HG03571 (cell line): ENCODE measurements at regions not wholly inside any gene's neighbourhood (a gene's known extent, or its start where the extent isn't known, plus 50 kb on each side); places are given as distances from the start of the nearest gene placed in this dataset.

Experiments used
- ATAC-seq: cut with Tn5 transposase; IDR thresholded peaks from one replicate; pipeline ENCODE4 v1.9.1; 2021; ENCODE audit not compliant: unreplicated experiment

DNA sequence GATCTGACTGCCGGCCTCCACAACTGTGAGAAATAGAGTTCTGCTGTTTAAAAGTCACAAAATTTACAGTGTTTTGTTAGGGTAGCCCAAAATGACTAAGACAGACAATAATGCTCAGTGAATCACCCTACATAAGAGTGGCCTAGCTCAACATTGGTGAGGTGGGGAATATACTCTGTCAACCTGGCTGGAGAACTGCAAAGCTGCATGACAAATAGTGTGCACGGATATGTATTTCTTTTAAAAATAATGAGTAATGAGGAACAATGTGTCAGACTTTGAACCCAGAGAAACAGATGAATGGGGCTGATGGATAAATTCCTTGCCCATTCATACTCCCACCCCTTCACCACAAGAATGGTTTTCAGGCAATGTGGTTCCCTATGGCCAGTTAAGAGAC, 372.4 kb downstream of the SUCLA2 start:
- no peak for ATAC-seq

DNA sequence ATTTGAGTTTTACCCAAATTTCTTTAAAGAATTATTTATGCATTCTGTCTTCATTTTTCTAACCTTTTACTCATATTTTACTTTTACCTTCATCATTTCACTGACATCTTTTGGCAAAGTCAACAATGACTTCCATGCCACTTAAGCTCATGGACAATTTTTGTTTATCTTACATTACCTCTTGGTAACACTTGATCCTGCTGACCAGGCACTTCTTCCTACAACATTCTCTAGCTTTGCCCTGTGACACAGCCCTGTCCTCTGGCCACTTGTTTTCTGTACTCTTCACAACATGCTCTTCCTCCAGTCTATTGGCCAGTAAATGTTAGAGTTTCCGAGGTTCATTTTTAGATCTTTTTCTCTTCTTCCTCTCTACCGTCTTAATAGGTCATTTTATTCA, 377.2 kb downstream of the SUCLA2 start:
- no peak for ATAC-seq

DNA sequence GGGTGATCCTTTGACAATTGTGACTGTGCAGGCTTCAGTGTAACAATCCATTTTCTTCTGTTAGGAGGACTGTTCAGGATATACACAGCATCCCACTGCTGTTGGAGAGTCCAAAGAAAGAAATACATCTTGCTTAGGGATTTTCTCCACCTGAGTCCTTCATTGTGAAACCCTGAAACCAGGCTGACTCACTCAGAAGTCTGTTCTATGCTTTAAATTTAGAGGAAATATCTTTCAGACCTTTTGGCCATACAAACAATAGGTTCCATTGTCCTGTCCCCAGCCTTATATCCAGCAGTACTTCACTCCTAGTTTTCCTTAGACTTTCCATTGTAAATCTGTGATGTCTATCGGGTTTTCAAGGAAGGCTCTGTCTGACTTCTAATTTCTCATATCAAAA, 379.1 kb downstream of the SUCLA2 start:
- ATAC-seq: no peak

DNA sequence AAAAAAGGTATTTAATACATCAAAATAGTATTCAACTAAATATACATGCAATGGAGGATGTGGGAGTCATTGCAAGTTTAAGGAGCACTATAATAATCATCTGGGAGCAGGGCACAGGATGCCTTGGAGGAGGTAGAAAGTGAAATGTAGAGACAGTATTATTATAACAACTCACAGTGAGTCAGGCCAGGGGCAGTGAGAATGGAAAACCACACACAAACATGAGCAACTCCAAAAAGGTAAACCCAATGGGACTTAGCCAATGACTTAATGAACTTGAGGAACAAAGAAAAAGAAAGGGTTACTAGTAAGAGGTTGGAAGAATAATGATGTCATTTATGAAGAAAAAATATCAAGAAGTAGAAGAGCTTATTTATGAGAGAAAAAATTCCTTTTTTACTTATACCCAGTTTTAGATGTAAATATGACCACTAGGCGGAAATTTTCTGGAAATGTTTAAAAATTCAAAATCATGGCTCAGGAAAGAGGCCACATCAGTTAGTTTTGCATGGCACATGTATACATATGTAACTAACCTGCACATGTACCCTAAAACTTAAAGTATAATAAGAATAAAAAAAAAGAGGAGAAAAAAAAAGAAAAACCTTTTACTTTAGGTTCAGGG, 389.3 kb downstream of the SUCLA2 start:
- ATAC-seq: no peak

DNA sequence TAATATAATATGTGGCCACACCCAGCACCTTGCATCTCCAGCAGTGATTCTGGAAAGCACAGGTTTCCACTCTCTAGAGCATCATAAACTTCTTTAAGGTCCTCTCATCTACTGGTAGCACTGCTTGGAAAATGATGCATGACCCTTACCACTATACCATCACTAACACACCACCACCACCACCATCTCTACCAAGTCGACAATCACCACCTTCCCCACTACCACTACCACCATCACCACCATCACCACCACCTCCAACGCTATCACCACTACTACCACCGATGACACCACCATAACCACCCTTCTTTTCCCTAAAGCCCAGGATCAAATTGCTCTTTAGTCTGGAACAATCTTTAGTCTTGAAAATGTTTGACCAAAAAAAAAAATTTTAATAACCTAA, 390.4 kb downstream of the SUCLA2 start:
- no peak for ATAC-seq

DNA sequence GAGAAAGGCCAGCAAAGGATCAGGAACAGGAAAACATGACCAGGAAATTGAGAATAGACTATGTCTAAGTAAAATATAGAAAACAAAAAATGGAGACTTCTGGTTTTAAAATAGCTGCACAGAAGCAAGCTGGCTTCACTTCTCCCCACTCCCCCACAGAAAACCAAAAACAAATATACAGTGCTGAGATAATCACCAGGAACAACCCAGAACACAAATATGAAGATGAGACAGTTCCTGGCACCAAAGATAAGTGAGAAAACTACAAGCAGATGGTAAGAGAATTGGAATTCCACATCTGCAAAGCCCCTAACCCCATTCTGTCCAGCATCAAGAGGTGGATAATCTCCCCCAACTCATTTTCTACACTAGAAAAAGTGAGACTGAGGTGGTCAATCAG, 397.7 kb downstream of the SUCLA2 start:
- ATAC-seq: no peak

DNA sequence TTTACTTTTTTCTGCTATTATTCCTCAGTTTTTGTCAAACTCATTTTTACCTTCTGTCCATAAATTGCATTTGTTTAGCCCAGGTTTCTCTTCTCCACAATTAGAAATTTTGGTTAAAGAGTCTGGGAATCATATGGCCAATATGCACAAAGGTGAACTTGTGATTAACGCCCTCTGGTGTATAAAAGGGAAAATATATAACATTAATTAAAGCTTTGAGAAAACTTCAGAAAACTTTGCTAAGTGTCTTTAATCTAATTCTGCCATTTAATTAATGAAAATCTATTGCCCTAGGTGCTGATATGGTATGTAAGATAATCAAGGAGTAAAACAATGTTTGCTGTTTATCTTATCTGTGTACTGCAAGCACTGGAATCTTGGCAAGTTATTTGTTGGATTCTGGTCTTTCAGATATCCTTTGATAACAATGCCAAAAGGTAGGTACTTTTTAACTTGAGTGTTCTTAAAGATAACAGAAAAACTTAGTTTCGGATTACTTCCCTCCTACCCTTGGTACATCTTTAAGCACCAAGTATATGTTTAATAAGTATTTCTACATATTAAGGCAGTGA, 402.6 kb downstream of the SUCLA2 start:
- ATAC-seq: no peak

DNA sequence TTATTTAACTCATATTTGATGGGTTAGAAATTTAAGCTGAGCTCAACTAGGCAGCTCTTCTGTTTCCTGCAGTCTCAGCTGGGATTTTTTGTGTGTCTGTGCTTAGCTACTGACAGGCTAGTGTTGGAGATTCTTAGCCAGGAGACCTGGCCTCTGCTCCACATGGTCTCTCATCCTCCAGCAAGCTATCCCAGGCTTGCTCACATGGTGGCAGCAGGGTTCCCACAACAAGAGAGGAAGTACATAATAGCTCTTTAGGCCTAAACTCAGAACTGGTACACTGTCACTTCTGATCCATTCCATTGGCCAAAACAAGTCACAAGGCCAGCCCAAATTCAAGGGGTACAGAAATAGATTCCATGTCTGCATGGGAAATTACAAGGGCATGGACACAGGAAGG, 406.2 kb downstream of the SUCLA2 start:
- ATAC-seq: no peak

DNA sequence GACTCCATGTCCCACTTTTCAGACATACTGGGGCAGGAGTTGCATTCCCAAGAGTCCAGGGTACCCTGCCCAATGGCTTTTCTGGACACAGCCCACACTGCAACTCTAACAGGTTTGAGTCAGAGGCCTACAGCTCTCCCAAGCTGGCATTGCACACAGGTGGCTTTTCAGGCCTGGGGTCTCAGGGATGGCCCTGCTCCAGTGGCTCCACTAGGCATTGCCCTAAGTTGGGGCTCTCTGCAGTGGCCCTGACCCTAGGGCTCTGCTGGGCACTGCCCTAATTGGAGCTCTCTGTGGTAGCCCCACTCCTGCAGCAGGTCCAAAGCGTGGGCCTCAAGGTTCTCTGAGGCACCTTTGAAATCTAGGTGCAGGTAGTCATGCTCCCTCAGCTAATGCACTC, 408.8 kb downstream of the SUCLA2 start:
- ATAC-seq: no peak

DNA sequence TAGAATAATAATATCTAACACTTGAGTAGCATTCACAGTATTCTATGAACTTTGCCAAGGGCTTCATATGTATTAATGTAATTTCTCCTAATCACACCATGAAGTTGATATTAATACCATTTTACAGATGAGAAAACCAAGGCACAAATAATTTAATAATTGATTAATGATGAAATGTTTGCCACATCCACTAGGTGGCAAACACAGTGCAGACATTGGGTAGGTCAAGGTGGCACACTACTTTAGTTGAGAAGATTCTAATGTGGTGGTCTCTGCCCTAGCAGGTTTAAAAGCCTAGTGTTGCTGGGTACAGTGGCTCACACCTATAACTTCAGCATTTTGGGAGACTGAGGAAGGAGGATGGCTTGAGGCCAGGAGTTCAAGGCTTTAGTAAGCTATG, 412.4 kb downstream of the SUCLA2 start:
- no peak for ATAC-seq

DNA sequence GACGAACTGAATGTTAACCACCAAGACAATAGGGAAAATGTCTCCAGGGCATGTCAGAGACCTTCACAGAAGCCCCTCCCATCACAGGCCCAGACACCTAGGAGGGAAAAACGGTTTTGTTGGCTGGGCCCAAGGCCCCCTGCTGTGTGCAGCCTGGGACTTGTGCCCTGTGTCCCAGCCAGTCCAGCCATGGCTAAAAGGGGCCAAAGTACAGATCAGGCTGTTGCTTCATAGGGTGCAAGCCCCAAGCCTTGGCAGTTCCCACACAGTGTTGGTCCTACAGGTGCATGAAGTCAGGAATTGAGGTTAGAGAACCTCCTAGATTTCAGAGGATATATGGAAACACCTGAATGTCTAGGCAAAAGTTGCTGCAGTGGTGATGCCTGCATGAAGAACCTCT, 428.7 kb downstream of the SUCLA2 start:
- ATAC-seq: no peak

DNA sequence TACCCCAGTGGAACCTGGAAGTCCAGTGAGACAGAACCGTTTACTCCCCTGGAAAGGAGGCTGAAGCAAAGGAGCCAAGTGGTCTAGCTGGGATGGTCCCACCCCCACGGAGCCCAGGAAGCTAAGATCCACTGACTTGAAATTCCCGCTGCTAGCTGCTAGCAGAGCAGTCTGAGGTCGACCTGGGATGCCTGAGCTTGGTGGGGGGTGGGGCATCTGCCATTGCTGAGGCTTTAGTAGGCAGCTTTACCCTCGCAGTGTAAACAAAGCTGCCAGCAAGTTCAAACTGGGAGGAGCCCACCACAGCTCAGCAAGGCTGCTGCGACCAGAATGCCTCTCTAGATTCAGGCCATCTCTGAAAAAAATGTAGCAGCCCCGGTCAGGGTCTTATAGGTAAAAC, 437.0 kb downstream of the SUCLA2 start:
- no peak for ATAC-seq

DNA sequence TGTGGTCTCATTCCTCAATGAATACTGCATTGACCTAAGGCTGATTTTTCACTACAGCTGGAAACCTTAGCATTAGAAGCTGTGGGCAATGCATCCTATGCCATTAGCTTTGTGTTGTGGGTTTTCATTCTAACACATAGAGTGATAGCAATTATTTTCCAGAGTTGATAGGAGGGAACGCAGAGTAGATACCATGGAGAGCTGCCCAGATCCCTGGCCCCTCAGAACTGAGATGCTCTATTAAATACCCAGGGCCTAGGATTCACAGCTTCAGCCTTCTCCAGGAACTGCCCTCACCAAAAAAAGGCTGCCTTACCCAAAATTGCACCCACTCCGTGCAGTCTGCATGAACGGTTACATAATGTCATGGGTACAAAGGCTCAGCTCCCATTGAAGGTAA, 444.4 kb downstream of the SUCLA2 start:
- no peak for ATAC-seq

DNA sequence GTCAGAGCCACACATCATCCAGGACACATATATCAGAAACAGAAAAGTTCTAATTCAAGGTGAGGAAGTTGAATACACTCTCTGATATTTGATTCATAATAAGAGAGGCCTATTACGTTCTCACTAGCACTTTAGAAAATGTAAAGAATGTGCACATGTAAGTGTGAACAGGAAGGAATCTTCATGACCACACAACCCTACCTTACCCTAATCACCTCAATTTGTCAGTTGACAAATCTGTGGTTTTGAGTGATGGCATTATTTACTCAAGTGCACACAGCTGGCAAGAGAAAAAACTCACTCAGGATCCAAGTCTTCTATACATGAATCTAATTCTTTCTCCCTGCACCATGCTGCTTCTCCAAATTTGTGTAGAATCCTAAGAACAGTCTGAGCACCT, 445.8 kb downstream of the SUCLA2 start:
- no peak for ATAC-seq

DNA sequence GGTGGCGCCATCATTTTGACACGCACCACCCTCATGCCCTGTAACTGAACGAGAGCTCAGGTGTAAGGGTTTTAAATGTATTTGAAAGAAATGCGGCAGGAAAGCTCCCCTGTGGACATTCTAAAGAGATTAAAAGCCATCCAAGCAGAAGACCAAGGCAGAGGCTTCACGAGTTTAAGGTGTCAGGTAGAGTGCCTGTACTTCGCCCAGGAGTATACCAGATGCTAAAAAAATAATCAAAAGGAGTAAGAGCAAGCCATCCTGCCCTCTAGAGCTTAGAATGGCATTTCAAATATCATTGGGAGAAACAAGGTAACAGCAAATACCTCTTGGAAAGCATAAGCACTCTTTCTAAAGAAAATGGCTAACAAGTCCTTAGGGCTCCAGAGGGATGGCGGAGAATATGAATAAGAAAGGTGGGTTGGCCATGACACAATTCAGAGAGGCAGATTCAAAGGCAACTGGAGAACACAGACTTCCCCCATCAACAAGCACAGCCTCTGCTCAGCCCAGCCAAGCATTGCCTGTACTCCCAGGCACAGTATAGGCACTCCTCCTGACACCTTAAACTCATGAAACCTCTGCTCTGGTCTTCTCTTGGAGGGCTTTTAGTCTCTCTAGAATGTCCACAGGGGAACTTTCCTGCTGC, 447.6 kb downstream of the SUCLA2 start:
- no peak for ATAC-seq

DNA sequence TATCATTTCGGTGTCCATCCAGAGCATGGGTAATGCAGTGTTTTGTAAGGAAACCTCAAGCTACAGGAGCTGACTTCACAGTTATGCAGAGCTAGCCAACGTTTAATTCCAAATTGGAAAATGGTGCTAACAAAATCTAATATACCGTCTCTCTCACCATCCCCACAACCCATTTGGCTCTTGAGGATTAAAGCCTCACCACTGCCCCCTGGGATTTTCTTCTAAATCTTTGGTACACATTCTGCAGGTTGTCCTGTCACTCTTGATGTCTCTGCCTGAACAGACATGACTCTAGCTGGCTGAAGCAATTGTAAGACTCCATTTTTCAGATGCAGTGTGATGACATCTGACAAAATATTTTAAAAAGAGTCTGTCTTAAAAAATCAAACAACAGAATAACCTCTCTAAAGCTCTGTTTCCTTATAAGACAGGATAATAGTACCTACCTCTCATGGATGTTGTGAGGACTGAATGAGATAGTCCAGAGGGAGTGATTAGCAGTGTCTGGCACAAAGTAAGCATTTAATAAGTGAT, 451.8 kb downstream of the SUCLA2 start:
- no peak for ATAC-seq

DNA sequence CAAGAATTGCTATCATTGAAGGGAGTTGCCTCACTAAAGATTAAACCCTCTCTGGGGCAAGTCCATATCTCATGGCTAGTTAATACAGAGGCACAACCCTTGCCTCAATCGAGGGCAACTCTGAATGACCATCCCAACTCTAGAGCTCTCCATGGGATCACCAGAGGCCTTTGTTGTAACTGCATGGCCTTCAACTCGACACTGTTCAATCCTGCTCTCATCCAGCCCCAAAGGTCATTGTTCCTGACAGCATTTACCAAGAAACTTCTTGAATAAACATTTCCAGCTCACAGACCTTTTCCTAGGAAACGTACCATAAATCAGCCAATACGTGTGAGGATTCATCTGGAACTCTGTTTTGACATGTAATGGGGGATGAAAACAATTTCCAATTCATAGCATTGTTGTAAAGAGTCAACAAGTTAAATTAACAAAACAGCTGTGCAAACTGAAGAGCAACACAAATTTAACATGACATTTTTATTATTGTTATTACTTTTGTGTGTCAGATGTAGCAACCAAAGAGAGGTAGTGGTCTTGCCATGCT, 452.7 kb downstream of the SUCLA2 start:
- no peak for ATAC-seq

DNA sequence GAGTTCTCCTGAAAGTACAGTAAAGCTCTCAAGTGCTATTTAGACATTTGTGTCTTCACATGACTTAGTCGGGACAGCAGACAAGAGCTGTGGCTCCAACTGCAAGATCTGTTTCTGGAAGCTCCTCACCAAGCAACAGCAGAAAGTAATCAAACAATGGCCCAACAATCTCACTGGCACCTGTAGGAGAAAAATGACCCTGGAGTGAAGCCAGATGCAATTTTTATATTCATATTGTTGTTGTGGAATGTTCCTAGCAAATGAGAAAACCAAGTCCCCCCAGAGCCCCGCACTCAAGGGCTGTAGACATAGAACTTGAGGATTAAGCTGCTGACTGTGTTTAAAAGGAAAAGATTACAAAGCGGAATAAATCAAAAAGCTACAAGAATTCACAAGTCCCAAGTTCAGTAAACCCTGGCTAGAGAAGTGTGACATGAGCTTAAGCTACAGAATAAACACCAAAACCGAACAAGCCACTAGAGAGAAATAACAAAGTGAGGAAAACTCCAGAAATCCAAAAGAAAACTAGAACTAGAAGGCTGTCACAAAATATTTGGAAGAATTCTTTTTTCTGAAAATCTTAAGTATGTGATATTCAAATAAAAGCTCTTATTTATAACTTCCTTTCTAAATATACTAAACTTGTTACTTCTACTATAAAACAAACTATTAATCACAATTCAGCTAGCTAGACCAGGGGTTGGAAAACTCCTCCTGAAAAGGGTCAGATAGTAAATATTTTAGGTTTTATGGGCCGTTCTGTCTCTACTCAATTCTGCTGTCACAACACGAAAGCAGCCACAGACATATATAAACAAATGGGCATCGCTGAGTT, 454.5 kb downstream of the SUCLA2 start:
- ATAC-seq: no peak

DNA sequence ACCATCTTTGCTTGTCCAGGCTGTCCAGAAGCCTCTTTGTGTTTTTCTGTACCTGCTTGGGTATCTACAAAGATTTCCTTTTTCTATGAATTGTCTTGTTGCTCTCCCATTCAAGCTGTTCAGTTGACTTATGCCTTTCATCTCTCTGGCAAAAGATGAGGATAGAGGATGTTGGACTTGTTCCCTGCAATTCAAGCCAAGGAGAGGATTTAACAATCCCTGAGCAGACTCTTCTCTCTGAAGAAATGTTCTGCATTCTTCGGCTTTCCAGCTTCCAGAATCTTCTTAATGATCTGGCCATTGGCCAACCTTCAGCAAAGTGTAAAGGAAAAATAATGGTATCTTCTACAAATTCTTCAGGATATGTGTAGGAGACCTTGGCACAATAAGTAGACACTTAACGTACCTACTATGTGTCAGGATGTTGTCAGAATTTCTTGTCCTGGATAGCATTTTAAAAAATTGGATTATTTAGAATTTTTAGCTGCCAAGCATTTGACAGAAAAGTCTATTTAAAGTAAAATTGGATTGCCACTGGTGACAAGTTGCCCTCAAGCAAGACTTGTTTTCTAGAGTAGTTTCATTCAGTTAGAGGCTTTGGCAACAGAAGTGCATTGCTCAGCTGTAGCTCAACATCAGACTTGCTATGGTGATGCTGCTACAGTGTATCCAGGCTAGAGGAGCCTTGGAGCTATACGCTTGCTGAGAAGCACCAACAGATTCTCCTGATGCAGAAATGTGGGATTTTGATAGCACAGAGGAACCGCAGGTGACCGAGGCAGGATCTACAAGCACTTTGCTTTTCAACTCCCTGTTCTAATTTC, 455.7 kb downstream of the SUCLA2 start:
- ATAC-seq: no peak

DNA sequence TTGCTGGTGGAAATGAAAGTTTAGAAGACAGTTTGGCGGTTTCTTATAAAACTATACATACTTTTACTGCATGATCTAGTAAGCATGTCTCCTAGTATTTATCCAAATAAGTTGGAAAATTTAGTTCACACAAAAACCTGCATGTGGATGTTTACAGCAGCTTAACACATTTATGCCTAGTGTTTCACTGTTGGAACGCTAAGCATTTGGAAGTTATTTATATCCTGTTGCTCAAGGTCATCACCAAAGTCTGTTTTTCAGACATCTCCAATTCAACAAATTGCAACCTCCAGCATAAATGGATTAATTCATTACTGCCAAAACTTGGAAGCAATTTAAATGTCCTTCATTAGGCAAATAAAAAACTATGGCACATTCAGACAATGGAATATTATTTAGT, 461.8 kb downstream of the SUCLA2 start:
- ATAC-seq: no peak

DNA sequence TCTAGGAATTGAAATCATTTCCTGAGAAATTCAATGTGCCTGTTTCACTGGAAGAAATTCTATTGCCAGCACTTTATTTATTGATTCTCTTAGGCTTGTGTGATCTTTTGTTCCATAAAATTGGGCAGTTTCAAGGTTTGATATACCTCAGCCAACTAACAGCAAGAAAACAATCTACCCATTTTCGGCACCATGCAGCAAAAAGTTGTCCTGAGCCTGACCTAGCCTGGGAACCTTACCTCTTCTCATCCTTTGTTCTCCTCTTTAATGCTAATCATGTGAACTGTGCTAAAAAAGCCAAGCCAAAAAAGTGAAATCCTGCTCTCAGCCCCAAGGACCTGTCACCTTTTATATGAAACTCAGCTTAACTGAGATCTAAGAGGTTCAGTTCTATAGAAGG, 477.3 kb downstream of the SUCLA2 start:
- ATAC-seq: no peak
